ENCODE measurements at regions not wholly inside any gene's neighbourhood (a gene's known extent, or its start where the extent isn't known, plus 50 kb on each side); places are given as distances from the start of the nearest gene placed in this dataset.

- no peak for TF ChIP-seq CTCF (conservative IDR thresholded peaks at IDR 0.05; ENCODE audit: low read depth in 2 of 2)
- no peak for TF ChIP-seq EZH2 (IDR thresholded peaks at IDR 0.05; ENCODE audit: low read depth, unreplicated experiment)
Observed at GRCh38 chr15:88735212-88735611, 68.0 kb upstream of the ACAN start.

All from GM23338 (cell line).